ENCODE measurements at regions not wholly inside any gene's neighbourhood (a gene's known extent, or its start where the extent isn't known, plus 50 kb on each side); places are given as distances from the start of the nearest gene placed in this dataset.

GRCh38 chr5:3827624-3828023 lies 232.0 kb downstream of the IRX1 start:
- DNase-seq: no peak

- no peak for DNase-seq
These were observed 233.1 kb downstream of the IRX1 start for GRCh38 chr5:3828761-3829160.

GRCh38 chr5:3833566-3833965 lies 237.9 kb downstream of the IRX1 start:
- no peak for DNase-seq

DNA sequence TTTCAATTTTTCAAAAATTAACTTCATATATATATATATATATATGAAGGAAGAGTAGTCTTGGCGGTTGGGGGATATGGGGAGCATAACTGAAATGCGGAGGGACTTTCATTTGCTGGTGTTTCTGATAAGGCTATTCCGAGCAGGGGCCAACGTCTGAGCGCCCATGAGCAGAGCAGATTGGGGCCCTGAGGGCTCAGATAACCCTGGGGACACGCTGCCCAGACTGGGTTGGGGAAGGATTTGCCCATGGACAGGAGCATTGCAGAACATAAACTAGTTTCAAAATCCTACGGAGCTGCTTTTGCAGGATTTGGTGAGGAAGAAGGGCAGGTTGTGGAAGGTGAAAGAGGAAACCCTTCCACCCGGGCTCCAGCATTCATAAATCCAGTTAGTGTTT lies 240.2 kb downstream of the IRX1 start:
- no peak for DNase-seq

- DNase-seq: no peak
These were observed 240.9 kb downstream of the IRX1 start for GRCh38 chr5:3836528-3836927.

- DNase-seq: no peak
These were observed 241.9 kb downstream of the IRX1 start for GRCh38 chr5:3837506-3837905.

GRCh38 chr5:3839151-3839550 lies 243.5 kb downstream of the IRX1 start:
- no peak for DNase-seq

- DNase-seq: no peak
These were observed 247.0 kb downstream of the IRX1 start for GRCh38 chr5:3842591-3842990.

DNA sequence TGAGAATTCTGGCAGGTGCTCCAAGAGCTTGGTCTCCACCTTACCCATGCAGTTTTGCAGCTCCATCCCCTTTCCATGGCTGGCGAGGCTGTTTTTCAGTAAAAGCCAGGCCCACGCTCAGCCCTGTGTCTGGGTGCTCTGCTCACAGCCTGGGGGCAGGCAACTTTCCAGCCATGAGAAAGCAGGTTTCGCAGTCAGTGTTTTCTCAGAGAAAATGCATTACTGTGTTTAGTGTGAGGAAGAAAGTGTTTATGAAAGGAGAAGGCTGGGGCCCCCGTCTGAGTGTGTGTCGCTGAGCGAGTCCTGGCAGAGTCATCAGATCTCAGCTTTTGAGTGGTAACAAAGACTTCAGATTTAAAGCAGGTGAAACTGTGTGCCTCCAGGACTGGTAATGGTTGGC lies 248.1 kb downstream of the IRX1 start:
- DNase-seq: no peak

GRCh38 chr5:3844266-3844665 lies 248.6 kb downstream of the IRX1 start:
- no peak for DNase-seq

- DNase-seq: no peak
These were observed 249.6 kb downstream of the IRX1 start for GRCh38 chr5:3845230-3845629.

DNA sequence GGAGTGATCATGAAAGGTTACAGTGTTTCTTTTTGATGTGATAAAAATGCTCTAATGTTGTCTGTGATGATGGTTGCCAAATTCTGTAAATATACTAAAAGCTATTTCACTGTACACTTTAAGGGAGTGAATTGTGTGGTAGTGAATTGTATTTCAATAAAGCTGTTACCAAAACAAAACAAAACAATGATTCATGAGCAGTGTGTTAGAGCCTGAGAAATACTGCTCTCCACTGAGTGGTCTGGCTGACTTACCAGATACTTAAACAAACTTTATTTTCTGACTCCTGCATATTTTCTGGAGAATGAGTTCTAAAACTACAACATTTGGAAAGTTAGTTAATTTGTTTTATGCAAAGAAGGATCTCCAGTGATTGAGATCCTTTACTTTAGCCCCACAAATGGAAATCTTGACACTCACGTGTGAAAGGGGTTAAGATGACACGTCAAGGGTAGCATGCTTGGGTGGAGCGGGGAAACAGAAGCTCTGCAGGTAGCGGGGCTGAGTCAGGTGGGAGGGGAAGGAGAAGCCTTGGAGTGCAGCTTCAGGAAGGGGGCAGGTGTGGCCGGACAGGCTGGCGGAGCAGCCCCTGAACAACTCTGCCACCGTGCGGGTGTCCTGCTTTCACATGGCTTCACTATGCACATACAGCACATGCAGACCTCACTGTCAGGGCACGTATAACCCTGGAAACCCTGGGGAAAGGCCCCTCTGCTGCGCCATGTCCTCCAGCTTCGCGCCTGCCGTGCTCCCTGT lies 256.7 kb downstream of the IRX1 start:
- no peak for DNase-seq

DNA sequence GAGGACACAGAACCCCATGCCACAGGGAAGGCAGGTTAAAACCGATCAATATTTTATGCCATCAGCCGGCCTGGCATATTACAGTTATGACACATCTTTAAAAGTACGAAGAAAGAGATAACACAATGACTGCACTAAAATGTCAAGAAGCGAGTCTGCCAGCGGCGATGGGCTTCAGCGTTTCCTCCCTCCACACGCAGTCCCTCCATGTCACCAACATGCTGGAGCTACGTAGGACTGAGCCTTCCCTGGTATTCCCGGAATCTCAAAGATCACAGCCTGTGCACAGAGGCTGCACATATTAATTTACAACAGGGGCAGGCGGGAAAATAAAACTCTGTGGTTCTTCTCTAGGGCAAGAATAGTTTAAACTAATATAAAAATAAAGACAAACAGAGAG lies 257.7 kb downstream of the IRX1 start:
- DNase-seq: no peak

DNA sequence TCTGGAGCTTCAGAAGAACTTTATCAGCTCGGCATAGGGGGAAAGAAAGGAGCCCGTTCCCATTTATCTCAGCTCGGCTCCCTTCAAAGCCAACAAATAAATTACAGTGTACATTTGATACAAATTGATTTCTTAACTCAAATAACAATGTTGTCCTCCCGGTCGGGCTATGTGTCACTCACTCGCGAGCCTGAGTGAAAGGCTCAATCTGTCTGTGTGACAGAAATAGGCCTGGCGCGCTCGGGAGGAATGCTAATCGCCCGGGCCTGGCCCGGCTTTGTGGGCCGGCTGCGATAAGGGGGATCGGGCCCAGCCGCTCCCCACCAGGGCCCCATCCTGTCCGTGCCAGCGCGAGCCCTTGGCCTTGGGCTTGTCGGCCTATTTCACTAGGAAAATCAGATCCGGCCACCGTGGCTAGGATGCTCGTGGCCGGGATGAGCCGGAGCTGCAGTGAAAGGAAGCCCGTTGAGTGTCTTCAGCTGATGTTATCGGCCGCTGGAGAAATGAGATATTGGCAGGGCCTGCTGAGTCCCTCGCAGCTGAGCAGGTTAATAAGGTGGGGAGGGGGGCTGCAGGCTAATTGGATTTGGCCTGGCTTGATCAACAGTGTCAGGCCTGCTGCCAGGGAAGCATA lies 258.7 kb downstream of the IRX1 start:
- DNase-seq: no peak

DNA sequence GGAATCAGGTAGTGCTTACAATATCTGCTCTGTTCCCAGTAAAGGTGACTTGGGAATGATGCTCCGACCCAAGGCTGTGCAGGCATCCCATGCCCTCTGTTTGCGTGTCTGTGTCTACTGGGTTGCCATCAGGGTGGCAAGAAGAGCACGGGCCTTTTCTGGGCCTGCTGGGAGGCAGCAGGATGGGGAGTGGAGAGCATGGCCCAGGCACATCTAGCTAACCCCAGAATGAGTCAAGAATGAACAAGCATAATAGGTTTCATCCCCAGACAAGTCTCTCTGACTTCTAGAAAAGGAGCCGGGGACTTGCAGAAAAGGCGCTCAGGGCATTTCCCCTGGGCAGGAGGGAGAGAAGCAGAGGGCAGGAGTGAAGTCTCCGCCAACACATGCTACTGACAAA lies 260.4 kb downstream of the IRX1 start:
- no peak for DNase-seq

DNA sequence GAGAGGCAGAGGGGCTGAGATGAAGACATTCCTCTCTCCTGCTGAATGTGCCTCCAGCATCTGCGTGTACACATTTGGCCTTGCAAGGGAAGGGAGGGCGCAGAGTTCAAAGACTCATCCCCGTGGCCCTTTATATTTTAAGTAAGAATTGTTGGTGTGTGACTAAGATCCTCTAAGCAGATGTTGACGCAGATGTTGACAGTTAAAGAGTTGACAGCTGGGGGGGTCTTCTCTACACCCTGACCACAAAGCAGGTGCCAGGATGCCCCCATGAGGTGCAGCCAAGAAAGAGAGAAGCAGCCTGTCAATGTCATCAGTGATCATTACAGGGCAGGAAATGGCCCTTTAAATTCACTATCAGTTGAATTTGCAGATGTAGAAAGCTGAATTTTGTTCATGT lies 262.9 kb downstream of the IRX1 start:
- no peak for DNase-seq

- no peak for DNase-seq
These were observed 267.3 kb downstream of the IRX1 start for GRCh38 chr5:3862906-3863305.

DNA sequence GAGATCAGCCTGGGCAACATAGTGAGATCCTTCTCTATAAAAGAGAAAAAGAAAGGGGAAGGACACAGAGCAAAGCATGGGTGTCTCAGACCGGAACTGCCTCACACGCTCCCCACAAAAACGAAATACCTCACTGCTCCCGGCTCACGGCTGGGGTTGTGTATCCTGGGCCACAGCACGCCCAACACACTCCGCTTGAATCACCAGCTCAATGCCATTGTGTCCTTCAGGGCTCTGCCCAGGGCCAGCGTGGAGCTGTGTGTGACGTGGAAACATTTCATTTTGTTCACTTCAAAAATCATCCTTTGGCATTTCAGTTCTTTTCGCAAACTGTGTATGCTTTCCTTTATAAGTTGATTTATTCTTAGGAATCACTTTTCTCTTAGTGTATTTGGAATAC lies 279.5 kb downstream of the IRX1 start:
- no peak for DNase-seq

GRCh38 chr5:3878267-3878666 lies 282.6 kb downstream of the IRX1 start:
- DNase-seq: no peak

- no peak for DNase-seq
These were observed 287.4 kb downstream of the IRX1 start for GRCh38 chr5:3883040-3883439.

- no peak for DNase-seq
These were observed 291.2 kb downstream of the IRX1 start for GRCh38 chr5:3886524-3887451.

DNA sequence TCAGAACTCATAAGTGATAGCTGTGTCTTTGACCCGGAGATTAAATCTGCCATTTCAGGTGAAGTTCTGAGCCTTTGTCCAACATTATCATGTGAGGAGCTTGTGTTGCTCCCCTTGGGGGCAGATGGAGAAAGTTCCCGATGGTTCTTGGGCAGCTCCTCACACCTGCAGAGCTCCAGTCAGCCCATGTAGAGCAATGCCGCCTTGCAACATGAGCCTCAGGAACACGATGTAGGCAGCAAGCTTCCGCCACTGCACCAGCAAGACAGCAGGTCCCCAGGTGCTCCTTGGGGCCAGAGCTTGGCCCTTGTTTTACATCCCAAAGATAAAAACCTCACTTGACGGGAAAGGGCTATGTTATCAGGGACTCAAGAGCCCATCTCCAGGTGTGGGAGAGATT lies 292.7 kb downstream of the IRX1 start:
- DNase-seq: no peak

GRCh38 chr5:3889412-3890142 lies 293.9 kb downstream of the IRX1 start:
- DNase-seq: no peak

All from NCI-H146 (cell line).